ENCODE measurements at regions not wholly inside any gene's neighbourhood (a gene's known extent, or its start where the extent isn't known, plus 50 kb on each side); places are given as distances from the start of the nearest gene placed in this dataset.

DNA sequence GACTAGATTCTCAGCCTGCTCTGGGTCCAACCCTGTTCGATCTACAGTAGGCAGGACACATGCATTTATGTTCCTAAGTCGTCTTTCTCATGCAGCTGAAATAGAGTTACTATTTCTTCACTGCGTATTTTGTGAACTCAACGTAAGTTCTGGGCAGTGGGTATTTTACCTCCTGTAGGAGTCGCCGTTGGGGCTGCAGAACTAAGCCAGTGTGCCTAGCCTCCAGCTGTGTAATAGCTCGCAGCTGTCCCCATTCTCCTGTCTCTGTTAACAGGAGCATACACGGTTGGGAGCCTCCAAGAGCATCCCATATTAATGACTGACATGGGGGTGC is 58.4 kb upstream of the HRH1 start:
- TF ChIP-seq, protein P1, sequence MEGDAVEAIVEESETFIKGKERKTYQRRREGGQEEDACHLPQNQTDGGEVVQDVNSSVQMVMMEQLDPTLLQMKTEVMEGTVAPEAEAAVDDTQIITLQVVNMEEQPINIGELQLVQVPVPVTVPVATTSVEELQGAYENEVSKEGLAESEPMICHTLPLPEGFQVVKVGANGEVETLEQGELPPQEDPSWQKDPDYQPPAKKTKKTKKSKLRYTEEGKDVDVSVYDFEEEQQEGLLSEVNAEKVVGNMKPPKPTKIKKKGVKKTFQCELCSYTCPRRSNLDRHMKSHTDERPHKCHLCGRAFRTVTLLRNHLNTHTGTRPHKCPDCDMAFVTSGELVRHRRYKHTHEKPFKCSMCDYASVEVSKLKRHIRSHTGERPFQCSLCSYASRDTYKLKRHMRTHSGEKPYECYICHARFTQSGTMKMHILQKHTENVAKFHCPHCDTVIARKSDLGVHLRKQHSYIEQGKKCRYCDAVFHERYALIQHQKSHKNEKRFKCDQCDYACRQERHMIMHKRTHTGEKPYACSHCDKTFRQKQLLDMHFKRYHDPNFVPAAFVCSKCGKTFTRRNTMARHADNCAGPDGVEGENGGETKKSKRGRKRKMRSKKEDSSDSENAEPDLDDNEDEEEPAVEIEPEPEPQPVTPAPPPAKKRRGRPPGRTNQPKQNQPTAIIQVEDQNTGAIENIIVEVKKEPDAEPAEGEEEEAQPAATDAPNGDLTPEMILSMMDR (IDR thresholded peaks at IDR 0.05), result no peak
- TF ChIP-seq POLR2AphosphoS5 (IDR thresholded peaks at IDR 0.05), result no peak

All from breast epithelium (tissue), 3 donors.